ENCODE measurements at regions not wholly inside any gene's neighbourhood (a gene's known extent, or its start where the extent isn't known, plus 50 kb on each side); places are given as distances from the start of the nearest gene placed in this dataset.

- Histone ChIP-seq H3K9me3 (ENCODE audit: insufficient read depth, low read length) (no peaks in the 10 kb centered on the region), H3K9ac (ENCODE audit: low read length) (no peak overlapping the region), H3K27ac (ENCODE audit: low read length) (no peak overlapping the region), H3K4me2 (ENCODE audit: low read length) (no peak overlapping the region), H2AFZ (ENCODE audit: low read depth, low read length) (no peak overlapping the region), H3K79me2 (ENCODE audit: low read length) (no peaks in the 10 kb centered on the region), H4K20me1 (ENCODE audit: insufficient read depth, low read length) (no peaks in the 10 kb centered on the region), H3K36me3 (replicated peaks; ENCODE audit: low read depth, low read length) (no peaks in the 10 kb centered on the region), H3K4me3 (ENCODE audit: low read length) (no peak overlapping the region), H3K27me3 (ENCODE audit: low read depth, low read length) (no peaks in the 10 kb centered on the region), H3K4me1 (ENCODE audit: low read length) (no peaks in the 10 kb centered on the region)
- TF ChIP-seq EZH2phosphoT487 (IDR thresholded peaks at IDR 0.05; ENCODE audit: low read depth) (no peak), CTCF (IDR thresholded peaks at IDR 0.05; ENCODE audit: low read depth, low read length) (no peak)
Measured at GRCh38 chr2:58313926-58314325, 72.8 kb upstream of the FANCL start.

GRCh38 chr2:58308435-58308834, 67.3 kb upstream of the FANCL start:
- H3K9me3 ChIP-seq (ENCODE audit: insufficient read depth, low read length), result no peaks in the 10 kb centered on the region
- no peaks in the 10 kb centered on the region for H4K20me1 ChIP-seq (ENCODE audit: insufficient read depth, low read length)
- no peaks in the 10 kb centered on the region for H3K36me3 ChIP-seq (replicated peaks; ENCODE audit: low read depth, low read length)
- H3K9ac ChIP-seq (ENCODE audit: low read length), result no peak overlapping the region
- no peak overlapping the region for H3K27ac ChIP-seq (ENCODE audit: low read length)
- no peak for TF ChIP-seq EZH2phosphoT487 (IDR thresholded peaks at IDR 0.05; ENCODE audit: low read depth)
- TF ChIP-seq CTCF (IDR thresholded peaks at IDR 0.05; ENCODE audit: low read depth, low read length), result no peak
- H3K4me3 ChIP-seq (ENCODE audit: low read length), result no peak overlapping the region
- no peaks in the 10 kb centered on the region for H3K4me1 ChIP-seq (ENCODE audit: low read length)
- H3K4me2 ChIP-seq (ENCODE audit: low read length), result no peak overlapping the region
- H3K79me2 ChIP-seq (ENCODE audit: low read length), result no peaks in the 10 kb centered on the region
- no peak overlapping the region for H2AFZ ChIP-seq (ENCODE audit: low read depth, low read length)
- no peaks in the 10 kb centered on the region for H3K27me3 ChIP-seq (ENCODE audit: low read depth, low read length)

- no peaks in the 10 kb centered on the region for H3K36me3 ChIP-seq (replicated peaks; ENCODE audit: low read depth, low read length)
- H3K9me3 ChIP-seq (ENCODE audit: insufficient read depth, low read length), result no peaks in the 10 kb centered on the region
- H4K20me1 ChIP-seq (ENCODE audit: insufficient read depth, low read length), result no peaks in the 10 kb centered on the region
- no peak overlapping the region for H3K9ac ChIP-seq (ENCODE audit: low read length)
- no peak overlapping the region for H3K4me3 ChIP-seq (ENCODE audit: low read length)
- no peak overlapping the region for H3K27ac ChIP-seq (ENCODE audit: low read length)
- TF ChIP-seq EZH2phosphoT487 (IDR thresholded peaks at IDR 0.05; ENCODE audit: low read depth), result no peak
- no peak for TF ChIP-seq CTCF (IDR thresholded peaks at IDR 0.05; ENCODE audit: low read depth, low read length)
- H3K4me2 ChIP-seq (ENCODE audit: low read length), result no peak overlapping the region
- H3K79me2 ChIP-seq (ENCODE audit: low read length), result no peaks in the 10 kb centered on the region
- no peak overlapping the region for H2AFZ ChIP-seq (ENCODE audit: low read depth, low read length)
- no peaks in the 10 kb centered on the region for H3K4me1 ChIP-seq (ENCODE audit: low read length)
- no peaks in the 10 kb centered on the region for H3K27me3 ChIP-seq (ENCODE audit: low read depth, low read length)
Measured at GRCh38 chr2:58304843-58305242, 63.7 kb upstream of the FANCL start.

GRCh38 chr2:58299123-58299522, 58.0 kb upstream of the FANCL start:
- no peak overlapping the region for H3K9ac ChIP-seq (ENCODE audit: low read length)
- no peak overlapping the region for H3K4me3 ChIP-seq (ENCODE audit: low read length)
- H3K79me2 ChIP-seq (ENCODE audit: low read length), result no peaks in the 10 kb centered on the region
- H3K27me3 ChIP-seq (ENCODE audit: low read depth, low read length), result no peaks in the 10 kb centered on the region
- H3K27ac ChIP-seq (ENCODE audit: low read length), result no peak overlapping the region
- H3K9me3 ChIP-seq (ENCODE audit: insufficient read depth, low read length), result no peaks in the 10 kb centered on the region
- H3K4me1 ChIP-seq (ENCODE audit: low read length), result no peaks in the 10 kb centered on the region
- TF ChIP-seq EZH2phosphoT487 (IDR thresholded peaks at IDR 0.05; ENCODE audit: low read depth), result no peak
- no peak for TF ChIP-seq CTCF (IDR thresholded peaks at IDR 0.05; ENCODE audit: low read depth, low read length)
- H2AFZ ChIP-seq (ENCODE audit: low read depth, low read length), result no peak overlapping the region
- no peaks in the 10 kb centered on the region for H3K36me3 ChIP-seq (replicated peaks; ENCODE audit: low read depth, low read length)
- H4K20me1 ChIP-seq (ENCODE audit: insufficient read depth, low read length), result no peaks in the 10 kb centered on the region
- no peak overlapping the region for H3K4me2 ChIP-seq (ENCODE audit: low read length)

Measured in OCI-LY3 (cell line).